Fibroblast of mammary gland (primary cell): ENCODE measurements at regions not wholly inside any gene's neighbourhood (a gene's known extent, or its start where the extent isn't known, plus 50 kb on each side); places are given as distances from the start of the nearest gene placed in this dataset.

ENCODE experiments used
- DNase-seq: peaks from one replicate; pipeline ENCODE4 v3.0.0-alpha.2; 2010; ENCODE audit warnings: low read depth
- H3K4me3 ChIP-seq: 2 replicates; pipeline ENCODE4 v1.5.1; 2011; ENCODE audit warnings: low read depth, mild to moderate bottlenecking, low read length, moderate library complexity; ENCODE audit not compliant: control insufficient read depth
- CTCF ChIP-seq: conservative IDR thresholded peaks from 2 replicates; pipeline ENCODE4 v1.5.1; 2011; ENCODE audit warnings: low read depth, low read length, inconsistent platforms; ENCODE audit not compliant: control insufficient read depth, insufficient read depth

DNA sequence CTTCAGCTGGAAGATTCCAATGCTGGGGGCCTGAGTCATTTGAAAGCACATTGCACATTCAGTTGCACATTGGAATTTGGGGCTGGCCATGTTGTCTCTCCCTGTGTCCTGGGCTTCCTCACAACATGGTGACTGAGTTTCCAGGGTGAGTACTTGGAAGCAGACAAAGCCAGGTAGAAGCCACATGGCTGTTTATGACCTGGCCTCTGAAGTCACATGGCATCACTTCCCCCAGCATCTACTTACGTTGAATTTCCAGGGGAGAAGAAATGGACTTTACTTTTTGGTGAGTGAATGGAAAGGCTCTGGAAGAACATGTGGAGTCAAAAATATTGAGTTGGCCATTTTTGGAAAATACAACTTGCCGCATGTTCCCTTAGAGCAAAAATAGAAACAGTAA is 155.5 kb downstream of the LINC00237 start:
- no peak for DNase-seq
- H3K4me3 ChIP-seq, result no peak overlapping the region
- no peak for TF ChIP-seq CTCF

- TF ChIP-seq CTCF, result no peak
- H3K4me3 ChIP-seq, result no peak overlapping the region
- DNase-seq, result no peak
Observed at GRCh38 chr20:20946122-20946759, 159.9 kb downstream of the LINC00237 start.

DNA sequence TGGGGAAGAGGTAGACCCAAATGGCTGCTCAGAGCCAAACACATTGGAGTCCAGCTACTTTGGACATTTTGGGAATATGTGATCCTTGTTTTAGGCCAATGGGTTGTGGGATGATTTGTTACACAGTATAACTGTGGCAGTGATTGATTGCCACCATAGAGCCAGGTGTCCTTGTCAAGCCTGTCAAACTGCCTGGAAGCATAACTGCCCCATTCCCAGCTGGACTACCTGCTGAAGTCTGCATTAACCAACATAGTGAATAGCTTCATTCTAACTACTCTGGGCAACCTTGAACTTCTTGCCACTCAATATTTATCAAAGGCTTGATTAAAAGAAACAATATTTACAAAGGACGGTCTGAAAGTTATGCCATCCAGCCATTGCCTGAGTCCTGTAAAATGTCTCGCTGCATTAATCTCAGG is 164.7 kb downstream of the LINC00237 start:
- DNase-seq, result no peak
- H3K4me3 ChIP-seq, result no peak overlapping the region
- TF ChIP-seq CTCF, result no peak

GRCh38 chr20:20939006-20939405 is 167.2 kb downstream of the LINC00237 start:
- DNase-seq, result no peak
- no peak overlapping the region for H3K4me3 ChIP-seq
- TF ChIP-seq CTCF, result no peak

- no peak for DNase-seq
- no peak for TF ChIP-seq CTCF
- no peak overlapping the region for H3K4me3 ChIP-seq
Observed at GRCh38 chr20:20938599-20938998, 167.6 kb downstream of the LINC00237 start.

GRCh38 chr20:20938131-20938530 is 168.0 kb downstream of the LINC00237 start:
- TF ChIP-seq CTCF, result no peak
- H3K4me3 ChIP-seq, result no peak overlapping the region
- DNase-seq, result no peak
